ENCODE measurements at regions not wholly inside any gene's neighbourhood (a gene's known extent, or its start where the extent isn't known, plus 50 kb on each side); places are given as distances from the start of the nearest gene placed in this dataset.

- DNase-seq, result no peak
Measured at GRCh38 chr3:150264561-150265279, 143.4 kb upstream of the TSC22D2 start.

GRCh38 chr3:150261958-150262357 is 146.1 kb upstream of the TSC22D2 start:
- DNase-seq, result no peak

GRCh38 chr3:150261418-150261817 is 146.7 kb upstream of the TSC22D2 start:
- no peak for DNase-seq

- no peak for DNase-seq
Measured at GRCh38 chr3:150260398-150260710, 147.7 kb upstream of the TSC22D2 start.

GRCh38 chr3:150259526-150260397 is 148.3 kb upstream of the TSC22D2 start:
- no peak for DNase-seq

- DNase-seq, result no peak
Measured at GRCh38 chr3:150256782-150257181, 151.3 kb upstream of the TSC22D2 start.

- no peak for DNase-seq
Measured at GRCh38 chr3:150256318-150256717, 151.8 kb upstream of the TSC22D2 start.

GRCh38 chr3:150255826-150256225 is 152.3 kb upstream of the TSC22D2 start:
- no peak for DNase-seq

- no peak for DNase-seq
Measured at GRCh38 chr3:150255413-150255812, 152.7 kb upstream of the TSC22D2 start.

GRCh38 chr3:150254309-150254708 is 153.8 kb upstream of the TSC22D2 start:
- no peak for DNase-seq

GRCh38 chr3:150253622-150254021 is 154.5 kb upstream of the TSC22D2 start:
- no peak for DNase-seq

- DNase-seq, result no peak
Measured at GRCh38 chr3:150252462-150252861, 155.6 kb upstream of the TSC22D2 start.

GRCh38 chr3:150251187-150252062 is 156.7 kb upstream of the TSC22D2 start:
- DNase-seq, result no peak

- no peak for DNase-seq
Measured at GRCh38 chr3:150249779-150250470, 158.2 kb upstream of the TSC22D2 start.

- DNase-seq, result no peak
Measured at GRCh38 chr3:150248888-150249681, 159.0 kb upstream of the TSC22D2 start.

GRCh38 chr3:150248116-150248887 is 159.8 kb upstream of the TSC22D2 start:
- DNase-seq, result no peak

- no peak for DNase-seq
Measured at GRCh38 chr3:150247441-150247840, 160.7 kb upstream of the TSC22D2 start.

- no peak for DNase-seq
Measured at GRCh38 chr3:150243466-150243865, 164.6 kb upstream of the TSC22D2 start.

- DNase-seq, result no peak
Measured at GRCh38 chr3:150242220-150242936, 165.7 kb upstream of the TSC22D2 start.

- no peak for DNase-seq
Measured at GRCh38 chr3:150240891-150241290, 167.2 kb upstream of the TSC22D2 start.
